ENCODE measurements at regions not wholly inside any gene's neighbourhood (a gene's known extent, or its start where the extent isn't known, plus 50 kb on each side); places are given as distances from the start of the nearest gene placed in this dataset.
A peak's percentile ranks its signal among the peaks of the same experiment; 100 is the strongest.
"Not testable (repeated sequence)": the region's sequence is repeated elsewhere in the genome, so short reads cannot be mapped to it uniquely, and the experiment has no call there.

DNA sequence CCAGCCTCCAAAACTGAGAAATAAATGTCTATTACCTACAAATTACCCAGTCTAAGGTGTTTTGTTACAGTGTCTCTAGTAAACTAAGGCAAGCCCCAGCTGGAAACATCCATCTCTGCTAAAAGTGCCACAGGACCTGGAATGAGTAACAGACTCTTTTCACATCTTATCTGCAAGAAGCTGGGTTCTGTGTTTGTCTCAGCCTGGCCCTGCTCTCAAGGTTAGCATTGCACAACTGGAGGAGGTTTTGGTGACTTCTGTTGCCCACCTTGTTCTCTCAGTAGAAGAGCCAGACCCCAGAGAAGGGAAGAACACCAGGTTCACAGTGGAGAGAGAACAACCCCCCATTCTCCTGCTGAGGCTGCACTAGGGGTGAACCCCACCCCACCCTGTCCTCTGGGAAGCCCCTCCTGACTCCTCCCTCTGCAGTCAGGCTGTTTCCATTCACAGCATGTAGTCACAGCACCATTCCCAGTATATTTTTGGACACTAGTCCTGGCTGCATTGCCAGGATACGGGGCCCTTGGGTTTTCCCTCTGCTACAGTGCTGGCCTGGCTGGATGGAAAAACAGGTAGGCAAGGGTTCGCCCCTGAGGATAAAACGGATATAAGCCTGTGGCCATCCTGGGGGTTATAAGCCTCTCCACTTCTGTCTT is 280.0 kb downstream of the BCL2L11 start:
- H3K27me3 Mint-ChIP-seq (ENCODE audit: low read depth); H3K36me3 Mint-ChIP-seq (ENCODE audit: low read depth); intact Hi-C loops (cut with micrococcal nuclease); H3K4me1 Mint-ChIP-seq (ENCODE audit: low read depth); DNase-seq (ENCODE audit: low spot score); H3K4me3 Mint-ChIP-seq (ENCODE audit: low read depth); H3K9me3 Mint-ChIP-seq: not testable (repeated sequence)
- H3K27ac Mint-ChIP-seq, result peak overlapping the region; percentile 17

DNA sequence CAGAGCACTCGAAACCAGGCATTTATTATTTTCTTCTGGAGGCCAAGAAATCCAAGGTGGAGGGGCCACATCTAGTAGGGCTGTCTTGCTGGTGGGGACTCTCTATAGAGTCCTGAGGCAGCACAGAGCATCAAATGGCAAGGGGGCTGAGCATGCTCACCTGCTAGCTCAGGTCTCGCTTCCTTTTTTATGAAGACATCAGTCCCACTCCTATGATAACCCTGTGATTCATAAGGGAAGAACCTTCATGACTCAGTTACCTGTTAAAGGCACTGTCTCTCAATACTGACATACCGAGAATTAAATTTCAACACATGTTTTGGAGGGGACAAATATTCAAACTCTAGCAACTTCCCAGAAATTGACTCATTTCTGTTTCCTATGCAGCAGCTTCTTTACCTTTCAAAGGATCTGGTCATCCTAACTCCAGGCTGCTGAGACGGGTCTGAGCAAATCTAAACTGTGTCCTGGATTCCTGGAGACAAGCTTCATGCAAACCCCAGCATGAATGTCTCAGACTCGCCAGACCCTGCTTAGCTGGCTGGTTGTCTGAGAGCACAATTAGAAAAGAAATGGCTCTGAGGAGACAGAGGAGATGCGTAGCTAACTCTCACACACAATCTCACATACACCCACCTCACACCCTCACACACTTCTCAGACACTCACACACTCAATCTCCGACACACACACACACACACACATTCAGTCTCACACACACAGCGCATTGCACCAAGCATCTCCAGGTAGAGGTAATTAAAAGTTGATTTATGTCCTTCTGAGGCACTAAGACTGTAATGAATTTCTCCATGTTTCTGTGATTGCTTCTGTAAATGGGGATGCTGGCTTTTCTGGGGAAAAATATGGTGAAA is 280.8 kb downstream of the BCL2L11 start:
- intact Hi-C loops (cut with micrococcal nuclease); H3K36me3 Mint-ChIP-seq (ENCODE audit: low read depth); H3K9me3 Mint-ChIP-seq; H3K4me3 Mint-ChIP-seq (ENCODE audit: low read depth); DNase-seq (ENCODE audit: low spot score); H3K4me1 Mint-ChIP-seq (ENCODE audit: low read depth); H3K27me3 Mint-ChIP-seq (ENCODE audit: low read depth): not testable (repeated sequence)
- peak overlapping the region; percentile 88 for H3K27ac Mint-ChIP-seq

DNA sequence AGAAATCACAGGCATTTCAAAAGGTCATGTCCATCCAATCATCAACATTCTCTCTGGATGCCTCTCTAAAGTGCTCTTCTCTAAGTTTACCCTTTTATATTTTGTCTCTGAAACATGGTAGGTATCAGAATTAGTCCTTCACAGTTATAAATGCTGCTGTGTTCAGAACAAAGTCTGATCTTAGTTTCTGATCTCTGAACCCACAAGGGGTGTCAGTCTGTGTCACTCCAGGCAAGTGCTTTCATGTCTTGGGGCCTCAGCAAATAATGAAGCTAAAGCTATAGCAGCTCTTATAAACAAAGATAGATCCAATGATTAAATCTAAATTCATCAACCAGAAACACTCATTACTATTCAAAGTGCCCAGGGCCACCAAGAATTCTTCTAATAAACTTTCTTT is 281.7 kb downstream of the BCL2L11 start:
- H3K27ac Mint-ChIP-seq; H3K9me3 Mint-ChIP-seq; H3K4me1 Mint-ChIP-seq (ENCODE audit: low read depth); intact Hi-C loops (cut with micrococcal nuclease); DNase-seq (ENCODE audit: low spot score); H3K4me3 Mint-ChIP-seq (ENCODE audit: low read depth); H3K36me3 Mint-ChIP-seq (ENCODE audit: low read depth); H3K27me3 Mint-ChIP-seq (ENCODE audit: low read depth): not testable (repeated sequence)

DNA sequence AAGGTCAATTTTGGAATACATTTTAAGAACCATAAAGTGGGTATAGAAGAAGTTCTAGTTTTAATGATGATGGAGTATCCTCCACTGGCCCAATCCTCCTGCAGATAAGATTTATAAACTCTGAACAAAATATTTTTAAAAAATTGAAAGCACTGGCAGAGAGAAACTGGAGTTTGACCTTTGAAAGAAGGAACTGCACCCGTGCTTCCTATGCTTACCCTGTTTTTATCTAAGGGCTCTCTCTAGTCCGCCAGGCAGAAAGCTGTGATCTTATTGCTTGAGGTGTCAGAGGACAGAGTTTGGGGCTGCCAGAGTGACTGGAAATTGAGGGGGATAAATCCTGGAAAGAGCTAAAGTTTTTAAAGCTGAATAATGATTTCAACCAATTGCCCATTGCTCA is 282.6 kb downstream of the BCL2L11 start:
- intact Hi-C loops (cut with micrococcal nuclease), result not testable (repeated sequence)

DNA sequence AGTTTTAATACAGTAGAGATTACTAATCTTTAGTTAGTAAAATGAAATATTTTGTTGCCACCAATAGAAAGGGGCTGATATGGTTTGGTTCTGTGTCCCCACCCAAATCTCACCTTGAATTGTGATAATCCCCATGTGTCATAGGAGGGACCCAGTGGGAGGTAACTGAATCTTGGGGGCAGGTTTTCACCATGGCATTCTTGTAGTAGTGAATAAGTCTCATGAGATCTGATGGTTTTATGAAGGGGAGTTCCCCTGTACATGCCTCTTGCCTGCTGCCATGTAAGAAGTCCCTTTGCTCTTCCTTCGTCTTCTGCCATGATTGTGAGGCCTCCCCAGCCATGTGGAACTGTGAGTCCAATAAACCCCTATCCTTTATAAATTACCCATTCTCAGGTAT is 285.9 kb downstream of the BCL2L11 start:
- H3K27me3 Mint-ChIP-seq (ENCODE audit: low read depth); H3K27ac Mint-ChIP-seq; DNase-seq (ENCODE audit: low spot score); H3K4me3 Mint-ChIP-seq (ENCODE audit: low read depth); H3K4me1 Mint-ChIP-seq (ENCODE audit: low read depth); H3K36me3 Mint-ChIP-seq (ENCODE audit: low read depth); intact Hi-C loops (cut with micrococcal nuclease); H3K9me3 Mint-ChIP-seq: not testable (repeated sequence)

More for the DNA sequence above, 282.6 kb downstream of the BCL2L11 start:
- H3K4me1 Mint-ChIP-seq (ENCODE audit: low read depth); H3K27me3 Mint-ChIP-seq (ENCODE audit: low read depth); H3K27ac Mint-ChIP-seq; H3K9me3 Mint-ChIP-seq; H3K36me3 Mint-ChIP-seq (ENCODE audit: low read depth); DNase-seq (ENCODE audit: low spot score); H3K4me3 Mint-ChIP-seq (ENCODE audit: low read depth): not testable (repeated sequence)

DNA sequence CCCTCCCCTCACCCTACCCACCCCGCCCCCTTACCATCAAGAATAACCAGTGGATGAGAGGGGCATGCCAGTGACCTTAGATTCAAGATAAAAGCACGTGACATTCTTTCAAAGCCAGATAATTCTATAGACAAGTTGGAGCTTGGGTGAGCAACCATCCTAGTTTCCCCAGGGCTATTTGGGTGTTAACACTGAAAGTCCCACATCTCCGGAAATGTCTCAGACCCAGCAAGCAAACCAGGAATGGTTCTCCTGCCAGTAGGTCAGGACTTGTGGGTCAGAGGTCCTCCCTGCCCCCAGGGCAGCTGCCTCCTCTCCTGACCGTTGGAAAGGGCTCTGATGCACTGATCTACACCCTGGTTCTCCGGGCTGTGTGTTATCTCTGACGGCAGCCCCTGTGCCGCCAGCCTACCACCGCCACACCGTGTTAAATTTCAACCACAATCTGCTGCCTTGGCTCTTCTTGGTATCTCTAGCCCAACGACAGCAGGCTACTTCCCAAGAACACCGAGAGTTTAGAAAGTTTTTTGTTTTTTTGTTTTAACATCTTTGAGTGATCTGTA is 287.0 kb downstream of the BCL2L11 start:
- H3K27me3 Mint-ChIP-seq (ENCODE audit: low read depth); DNase-seq (ENCODE audit: low spot score); H3K4me3 Mint-ChIP-seq (ENCODE audit: low read depth); H3K4me1 Mint-ChIP-seq (ENCODE audit: low read depth); intact Hi-C loops (cut with micrococcal nuclease); H3K36me3 Mint-ChIP-seq (ENCODE audit: low read depth); H3K27ac Mint-ChIP-seq; H3K9me3 Mint-ChIP-seq: not testable (repeated sequence)

DNA sequence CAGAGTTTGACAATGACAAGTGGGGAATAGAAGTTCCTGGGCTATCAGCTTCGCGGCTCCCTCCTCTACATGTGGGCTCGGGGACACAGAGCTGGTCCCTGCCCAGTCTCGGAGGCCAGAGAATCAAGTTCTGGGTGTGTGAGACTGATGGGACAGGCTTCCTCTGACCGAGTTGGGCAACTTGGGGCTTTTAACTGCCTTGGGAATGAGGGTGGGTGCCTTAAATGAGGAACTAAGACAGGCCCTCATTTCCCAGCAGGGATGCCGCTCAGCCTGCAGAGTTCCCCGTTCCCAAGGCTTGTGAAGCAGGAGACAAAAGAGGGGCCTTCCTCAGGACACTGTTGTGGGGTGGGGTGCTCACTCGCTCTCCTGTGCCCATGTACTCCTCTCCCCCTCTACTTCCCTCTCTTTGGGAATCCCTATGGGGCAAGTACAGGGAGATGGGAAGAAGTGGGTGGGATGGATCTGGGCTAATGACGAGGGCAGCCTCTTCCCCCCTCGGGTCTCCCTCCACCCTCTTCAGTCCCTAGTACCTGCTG is 290.2 kb downstream of the BCL2L11 start:
- H3K9me3 Mint-ChIP-seq; H3K36me3 Mint-ChIP-seq (ENCODE audit: low read depth); intact Hi-C loops (cut with micrococcal nuclease); H3K27ac Mint-ChIP-seq; H3K27me3 Mint-ChIP-seq (ENCODE audit: low read depth); H3K4me3 Mint-ChIP-seq (ENCODE audit: low read depth); DNase-seq (ENCODE audit: low spot score): not testable (repeated sequence)
- H3K4me1 Mint-ChIP-seq (ENCODE audit: low read depth), result peaks cover 11% of the 10 kb centered on the region

DNA sequence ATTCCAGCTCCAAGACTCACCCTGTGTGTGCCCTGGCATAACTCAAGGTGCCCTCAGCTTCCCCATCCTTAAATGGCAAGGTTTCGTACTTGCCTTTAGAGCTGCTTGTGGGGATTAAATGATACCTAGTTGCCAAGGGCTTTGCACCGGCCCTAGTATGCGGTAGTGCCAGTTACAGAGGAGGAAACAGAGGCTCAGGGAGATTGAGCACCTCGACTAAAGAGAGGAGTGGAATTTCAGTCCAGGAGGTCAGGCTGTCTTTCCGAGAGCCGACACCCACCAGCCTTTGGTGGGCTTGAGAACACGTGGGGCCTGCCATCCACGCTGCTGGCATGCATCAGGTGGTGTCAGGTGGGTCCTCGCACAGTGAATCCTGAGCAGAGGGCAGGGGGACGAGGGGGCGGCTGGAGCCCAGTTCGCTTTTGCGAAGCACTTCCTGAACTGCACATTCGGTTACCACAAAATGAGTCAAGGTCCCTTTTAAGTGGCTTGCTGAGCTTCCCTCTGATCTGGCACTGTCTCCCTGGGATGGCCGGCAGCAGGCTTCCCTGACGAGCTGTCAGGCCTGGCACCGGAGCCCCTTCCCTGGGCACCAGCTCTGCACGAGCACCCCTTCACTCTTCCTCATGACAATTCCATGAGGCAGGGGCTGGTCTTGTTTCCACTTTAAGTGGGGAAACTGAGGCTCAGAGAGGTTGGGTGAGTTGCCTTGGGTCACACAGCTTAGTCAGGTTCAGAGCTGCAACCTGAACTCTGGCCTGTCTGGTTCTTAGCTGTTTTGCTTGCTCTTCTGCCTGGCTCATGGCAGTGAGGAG is 291.4 kb downstream of the BCL2L11 start:
- H3K27me3 Mint-ChIP-seq (ENCODE audit: low read depth); DNase-seq (ENCODE audit: low spot score); H3K27ac Mint-ChIP-seq; H3K4me3 Mint-ChIP-seq (ENCODE audit: low read depth); H3K36me3 Mint-ChIP-seq (ENCODE audit: low read depth); H3K9me3 Mint-ChIP-seq; intact Hi-C loops (cut with micrococcal nuclease): not testable (repeated sequence)
- H3K4me1 Mint-ChIP-seq (ENCODE audit: low read depth), result peaks cover 15% of the 10 kb centered on the region

DNA sequence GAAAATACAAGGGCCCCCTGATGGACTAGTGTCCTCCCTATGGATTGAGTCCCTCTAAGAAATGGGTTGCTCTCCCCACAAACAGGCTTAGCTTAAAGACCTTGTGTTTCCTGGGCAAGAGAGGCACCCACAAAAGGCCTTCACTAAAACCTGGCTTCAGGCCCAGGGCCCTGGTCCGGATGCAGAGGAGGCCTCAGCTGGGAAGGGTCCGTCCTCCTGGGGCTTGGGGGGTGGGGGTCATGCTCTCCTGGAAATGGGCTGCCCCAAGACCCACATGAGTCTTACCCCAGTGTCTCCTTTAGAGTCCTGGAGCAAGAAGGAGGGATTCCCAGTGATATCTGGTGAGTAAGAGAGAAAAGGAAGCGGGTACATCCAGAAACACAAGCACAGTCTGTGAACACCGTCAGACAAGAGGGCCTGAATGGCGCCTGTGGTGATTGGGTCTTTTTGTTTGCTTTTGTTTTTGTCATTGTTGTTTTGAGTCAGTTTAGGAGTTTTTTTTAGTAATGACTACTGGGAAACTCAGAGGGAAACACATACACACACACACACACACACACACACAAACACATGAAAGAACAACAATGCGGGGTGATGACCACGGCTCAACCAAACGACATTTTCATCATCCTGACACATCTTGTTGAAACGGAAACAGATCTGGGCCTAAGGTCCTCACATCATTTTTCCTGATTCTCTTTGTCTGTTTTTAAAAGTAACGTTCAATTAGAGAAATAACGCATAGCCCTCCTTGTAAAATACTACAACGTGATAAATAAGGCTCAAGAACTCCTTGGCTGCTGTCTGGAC is 292.3 kb downstream of the BCL2L11 start:
- H3K27ac Mint-ChIP-seq, result peak overlapping the region; percentile 70
- H3K36me3 Mint-ChIP-seq (ENCODE audit: low read depth); H3K27me3 Mint-ChIP-seq (ENCODE audit: low read depth); H3K9me3 Mint-ChIP-seq; DNase-seq (ENCODE audit: low spot score); intact Hi-C loops (cut with micrococcal nuclease); H3K4me3 Mint-ChIP-seq (ENCODE audit: low read depth): not testable (repeated sequence)
- peaks cover 19% of the 10 kb centered on the region for H3K4me1 Mint-ChIP-seq (ENCODE audit: low read depth)

DNA sequence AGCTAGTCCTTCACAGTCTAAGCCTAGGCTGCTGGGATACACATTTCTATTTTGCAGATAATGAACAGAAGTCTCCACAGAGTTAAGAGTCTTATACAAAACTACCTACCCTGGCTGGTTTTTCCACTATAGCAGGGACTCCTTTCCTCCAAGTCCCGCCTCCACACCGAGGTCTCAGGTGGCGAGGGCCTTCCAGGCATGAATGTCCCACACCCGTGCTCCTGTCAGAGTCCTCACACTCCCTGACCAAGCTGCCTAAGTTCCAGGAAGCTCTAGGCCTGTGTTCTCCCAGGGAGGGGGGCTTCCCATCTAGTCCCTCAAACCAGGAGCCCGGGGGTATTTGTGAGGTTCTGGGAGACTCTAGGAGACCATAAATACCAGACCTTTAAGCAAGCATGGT is 293.2 kb downstream of the BCL2L11 start:
- intact Hi-C loops (cut with micrococcal nuclease); H3K36me3 Mint-ChIP-seq (ENCODE audit: low read depth); H3K27ac Mint-ChIP-seq; H3K27me3 Mint-ChIP-seq (ENCODE audit: low read depth); H3K9me3 Mint-ChIP-seq; H3K4me3 Mint-ChIP-seq (ENCODE audit: low read depth); DNase-seq (ENCODE audit: low spot score): not testable (repeated sequence)
- peaks cover 21% of the 10 kb centered on the region for H3K4me1 Mint-ChIP-seq (ENCODE audit: low read depth)

DNA sequence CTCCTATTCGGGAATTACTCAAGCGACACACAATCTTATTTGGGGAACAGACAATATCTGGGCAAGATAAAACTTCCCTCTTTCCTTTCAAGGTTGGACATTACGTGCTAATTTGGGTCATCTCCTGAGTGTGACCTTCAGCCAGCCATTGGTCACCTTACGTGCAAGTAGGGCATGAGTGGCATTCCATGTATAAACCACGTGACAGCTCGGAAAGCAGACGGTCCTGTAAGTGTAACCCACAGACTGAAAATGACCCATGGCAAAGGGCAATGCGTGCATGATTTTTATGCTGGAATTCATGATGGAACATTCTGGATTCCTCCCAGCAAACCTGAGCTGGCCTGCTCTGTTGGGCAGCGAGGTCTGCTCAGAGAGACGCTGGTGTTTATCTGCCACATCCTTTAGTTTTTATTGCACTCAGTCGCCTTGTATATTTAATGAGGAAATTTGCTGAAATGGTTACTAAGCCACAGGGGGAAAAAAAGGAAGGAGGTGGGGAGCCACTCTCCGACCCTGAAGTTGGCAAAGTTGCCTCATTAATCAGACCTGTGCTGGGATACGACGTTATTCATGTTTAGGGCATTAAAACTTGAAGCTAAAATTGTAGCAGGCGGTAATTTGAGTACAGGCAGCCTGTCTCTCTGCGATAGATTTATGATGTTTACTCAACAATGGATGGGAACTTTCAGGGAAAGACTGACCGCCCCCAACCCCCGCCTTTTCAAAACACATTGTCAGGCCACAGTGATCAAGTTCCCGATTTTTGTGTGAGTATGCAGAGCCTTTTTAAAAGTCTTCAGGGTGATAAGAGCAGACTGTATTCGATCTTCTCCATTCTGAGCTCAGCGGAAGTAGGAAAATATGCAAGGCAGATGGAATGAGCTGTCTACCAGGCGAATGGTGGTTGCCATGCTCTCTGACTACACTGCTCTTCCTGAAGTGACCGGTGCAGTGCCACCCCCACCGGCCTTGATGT is 295.3 kb downstream of the BCL2L11 start:
- intact Hi-C loops (cut with micrococcal nuclease); H3K4me3 Mint-ChIP-seq (ENCODE audit: low read depth); H3K36me3 Mint-ChIP-seq (ENCODE audit: low read depth); DNase-seq (ENCODE audit: low spot score); H3K9me3 Mint-ChIP-seq; H3K27me3 Mint-ChIP-seq (ENCODE audit: low read depth): not testable (repeated sequence)
- Mint-ChIP-seq H3K4me1 (ENCODE audit: low read depth) (peaks cover 23% of the 10 kb centered on the region), H3K27ac (peak overlapping the region; percentile 45)
